Uterus (tissue), 2 donors: ENCODE measurements at regions not wholly inside any gene's neighbourhood (a gene's known extent, or its start where the extent isn't known, plus 50 kb on each side); places are given as distances from the start of the nearest gene placed in this dataset.

Experiments used
- POLR2A ChIP-seq, 2 donors: fragments of 450-650 bp; IDR thresholded peaks; one replicate each; pipeline ENCODE4 v1.6.1; 2016; ENCODE audit warnings: antibody characterized with exemption in 2 of 2, mild to moderate bottlenecking in 1 of 2, moderate library complexity in 1 of 2
- TF ChIP-seq, protein P1 (sequence below), 4 experiments: fragments of 200-600 bp in 2 of 4; fragments of 450-650 bp in 2 of 4; sonication (generic) in 2 of 4; IDR thresholded peaks; one replicate each; pipeline ENCODE4 v1.5.1; 2016 to 2019; ENCODE audit warnings: antibody characterized with exemption in 4 of 4, mild to moderate bottlenecking in 2 of 4, moderate library complexity in 1 of 4

DNA sequence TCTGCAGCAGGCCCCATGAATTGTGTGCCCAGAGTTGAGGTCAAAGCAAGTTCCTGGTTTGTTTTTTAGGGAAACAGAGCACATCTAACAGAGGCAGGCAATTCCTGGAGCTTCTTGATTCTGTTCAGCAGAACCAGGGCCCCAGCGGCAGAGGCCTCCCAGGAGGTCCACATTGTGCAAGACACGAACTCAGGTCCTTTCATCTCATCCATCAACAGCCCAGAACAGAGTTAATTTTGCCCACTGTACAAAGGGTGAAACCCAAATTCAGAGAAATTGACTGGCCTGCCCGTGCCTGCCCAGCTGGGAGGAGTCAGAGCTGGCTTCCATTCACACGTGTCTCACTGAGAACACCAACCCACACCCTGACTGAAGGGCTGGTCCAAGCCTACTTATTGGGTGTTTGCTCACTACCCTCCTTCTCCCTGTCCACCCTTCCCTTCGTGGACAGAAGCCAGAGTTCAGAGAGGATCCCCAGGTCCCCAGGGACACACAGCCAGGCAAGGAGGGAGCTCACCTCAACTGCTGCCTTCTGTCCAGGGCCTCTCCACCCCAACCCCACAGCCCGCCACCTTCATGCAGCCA lies 607.1 kb downstream of the TBC1D22A start:
- TF ChIP-seq, protein P1, sequence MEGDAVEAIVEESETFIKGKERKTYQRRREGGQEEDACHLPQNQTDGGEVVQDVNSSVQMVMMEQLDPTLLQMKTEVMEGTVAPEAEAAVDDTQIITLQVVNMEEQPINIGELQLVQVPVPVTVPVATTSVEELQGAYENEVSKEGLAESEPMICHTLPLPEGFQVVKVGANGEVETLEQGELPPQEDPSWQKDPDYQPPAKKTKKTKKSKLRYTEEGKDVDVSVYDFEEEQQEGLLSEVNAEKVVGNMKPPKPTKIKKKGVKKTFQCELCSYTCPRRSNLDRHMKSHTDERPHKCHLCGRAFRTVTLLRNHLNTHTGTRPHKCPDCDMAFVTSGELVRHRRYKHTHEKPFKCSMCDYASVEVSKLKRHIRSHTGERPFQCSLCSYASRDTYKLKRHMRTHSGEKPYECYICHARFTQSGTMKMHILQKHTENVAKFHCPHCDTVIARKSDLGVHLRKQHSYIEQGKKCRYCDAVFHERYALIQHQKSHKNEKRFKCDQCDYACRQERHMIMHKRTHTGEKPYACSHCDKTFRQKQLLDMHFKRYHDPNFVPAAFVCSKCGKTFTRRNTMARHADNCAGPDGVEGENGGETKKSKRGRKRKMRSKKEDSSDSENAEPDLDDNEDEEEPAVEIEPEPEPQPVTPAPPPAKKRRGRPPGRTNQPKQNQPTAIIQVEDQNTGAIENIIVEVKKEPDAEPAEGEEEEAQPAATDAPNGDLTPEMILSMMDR (IDR thresholded peaks at IDR 0.05), result no peak
- no peak for TF ChIP-seq POLR2A (IDR thresholded peaks at IDR 0.05)
